Activated CD8-positive, alpha-beta T cell treated with anti-CD3 and anti-CD28 coated beads for 36 hours (primary cell): ENCODE measurements at regions not wholly inside any gene's neighbourhood (a gene's known extent, or its start where the extent isn't known, plus 50 kb on each side); places are given as distances from the start of the nearest gene placed in this dataset.

Source experiments
- ATAC-seq: fragments of 200-7000 bp; cut with Tn5 transposase; one replicate; pipeline ENCODE4 v1.10.0; 2021; ENCODE audit warnings: mild to moderate bottlenecking, moderate library complexity
- CTCF ChIA-PET: fragments of 350-600 bp; sonication (Branson Sonifier 250); formaldehyde crosslinking; loops from one replicate; lab custom pipeline; 2021; ENCODE audit warnings: antibody characterized with exemption; lab: Charles Lee
- POLR2A ChIA-PET: fragments of 350-600 bp; sonication (Branson Sonifier 250); formaldehyde crosslinking; loops from one replicate; lab custom pipeline; 2021; ENCODE audit warnings: antibody characterized with exemption; lab: Charles Lee
- DNase-seq: peaks from one replicate; pipeline ENCODE4 v3.0.0-alpha.2; 2020
- H3K27ac Mint-ChIP-seq: one replicate; pipeline ENCODE4 v1.8.0; 2021; ENCODE audit warnings: mild to moderate bottlenecking, mixed read lengths
- H3K27me3 Mint-ChIP-seq: one replicate; pipeline ENCODE4 v1.8.0; 2021; ENCODE audit warnings: mixed read lengths
- H3K36me3 Mint-ChIP-seq: one replicate; pipeline ENCODE4 v1.8.0; 2021; ENCODE audit warnings: low read depth, mixed read lengths
- H3K4me1 Mint-ChIP-seq: one replicate; pipeline ENCODE4 v1.8.0; 2021; ENCODE audit warnings: low read depth, mixed read lengths
- H3K4me3 Mint-ChIP-seq: one replicate; pipeline ENCODE4 v1.8.0; 2021; ENCODE audit warnings: mild to moderate bottlenecking, moderate library complexity, mixed read lengths
- H3K9me3 Mint-ChIP-seq: one replicate; pipeline ENCODE4 v1.8.0; 2021; ENCODE audit warnings: mixed read lengths
- CTCF ChIP-seq: fragments of 200-600 bp; IDR thresholded peaks from one replicate; pipeline ENCODE4 v1.8.0; 2022; ENCODE audit warnings: antibody characterized with exemption, mild to moderate bottlenecking
- intact Hi-C: fragments of 100-400 bp; cut with micrococcal nuclease; formaldehyde crosslinking; loops from one replicate; pipeline ENCODE4 v1.10.0; 2022

DNA sequence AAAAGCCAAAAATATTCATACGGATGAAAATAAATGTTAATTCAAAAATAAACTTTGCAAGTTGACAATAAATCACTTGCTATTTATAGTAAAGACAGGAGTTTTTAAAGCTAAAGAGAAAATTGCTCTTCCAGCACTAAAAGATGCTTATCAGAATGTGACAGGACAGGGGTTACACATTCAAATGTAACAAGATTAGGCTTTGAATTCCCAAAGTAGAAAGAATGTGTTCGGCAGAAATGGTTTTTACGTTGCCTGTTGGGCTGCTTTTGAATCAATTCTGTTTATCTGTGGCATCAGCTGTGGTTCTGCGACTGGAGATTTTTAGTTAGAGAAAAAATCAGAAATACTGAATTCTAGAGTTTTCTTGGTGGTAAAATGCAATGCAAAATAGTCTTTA lies 669.4 kb downstream of the CPS1 start:
- DNase-seq (no peak), ATAC-seq (no peak)
- intact Hi-C loops, result no loop called here
- no peak overlapping the region for H3K27ac Mint-ChIP-seq
- ChIA-PET POLR2A (no interaction called here), CTCF (no interaction called here)
- no peak for TF ChIP-seq CTCF
- H3K9me3 Mint-ChIP-seq, result peaks cover 2% of the 10 kb centered on the region
- H3K36me3 Mint-ChIP-seq, result no peaks in the 10 kb centered on the region
- H3K4me3 Mint-ChIP-seq, result no peak overlapping the region
- H3K4me1 Mint-ChIP-seq, result no peaks in the 10 kb centered on the region
- no peaks in the 10 kb centered on the region for H3K27me3 Mint-ChIP-seq

DNA sequence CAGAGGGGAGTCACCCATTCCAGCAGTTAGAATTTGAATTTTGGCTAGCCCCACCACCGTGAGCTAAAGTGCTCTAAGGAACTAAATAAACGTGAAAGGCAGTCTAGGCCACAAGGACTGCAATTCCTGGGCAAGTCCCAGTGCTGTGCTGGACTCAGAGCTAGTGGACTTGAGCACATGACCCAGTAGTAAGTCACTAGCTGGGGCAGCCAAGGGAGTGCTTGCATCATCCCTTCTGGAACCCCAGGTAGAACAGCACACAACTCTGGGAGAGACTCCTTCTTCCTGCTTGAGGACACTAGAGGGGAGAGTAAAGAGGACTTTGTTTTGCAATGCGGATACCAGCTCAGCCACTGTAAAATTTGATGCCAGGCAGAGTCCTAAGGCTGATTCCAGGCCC lies 672.2 kb downstream of the CPS1 start:
- no peak for ATAC-seq

DNA sequence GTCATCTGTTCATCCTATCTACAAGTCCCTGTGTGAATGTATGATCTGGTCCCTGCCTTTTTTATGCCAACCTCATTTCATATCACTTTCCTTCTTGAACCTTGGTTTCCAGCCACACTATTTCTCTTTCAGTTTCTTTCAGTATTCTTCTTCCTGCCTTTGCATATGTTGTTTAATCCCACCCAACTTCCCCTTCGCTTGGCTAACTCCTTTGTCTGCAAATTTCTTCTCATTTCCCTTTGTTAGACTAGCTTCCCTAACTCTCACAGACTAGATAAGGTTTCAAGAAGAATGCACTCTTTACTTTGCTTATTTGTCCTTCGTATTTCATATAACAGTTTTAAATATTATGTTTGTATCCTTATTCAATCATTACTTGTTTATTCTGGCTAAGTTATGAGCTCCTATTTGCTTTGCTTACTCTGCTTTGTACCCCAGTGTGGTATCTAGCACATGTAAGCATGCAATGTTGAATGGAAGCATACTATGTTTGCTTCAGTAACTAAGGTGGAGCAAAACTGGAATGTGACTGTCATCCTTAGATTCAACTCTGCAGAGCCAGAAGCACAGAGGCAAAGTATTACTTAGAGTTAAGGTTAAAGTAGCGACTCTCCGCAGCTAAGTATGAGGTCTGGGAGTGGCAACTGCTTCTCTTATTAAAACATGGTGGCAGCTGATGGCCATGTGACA lies 681.3 kb downstream of the CPS1 start:
- intact Hi-C loops, result no loop called here
- no peak overlapping the region for H3K27ac Mint-ChIP-seq
- POLR2A ChIA-PET, result no interaction called here
- H3K36me3 Mint-ChIP-seq, result no peaks in the 10 kb centered on the region
- TF ChIP-seq CTCF, result no peak
- no peak overlapping the region for H3K4me3 Mint-ChIP-seq
- no peaks in the 10 kb centered on the region for H3K4me1 Mint-ChIP-seq
- H3K27me3 Mint-ChIP-seq, result no peaks in the 10 kb centered on the region
- H3K9me3 Mint-ChIP-seq, result no peaks in the 10 kb centered on the region
- CTCF ChIA-PET, result no interaction called here
- no peak for ATAC-seq
- no peak for DNase-seq

More for the DNA sequence above, 672.2 kb downstream of the CPS1 start:
- CTCF ChIA-PET, result no interaction called here
- peaks cover 2% of the 10 kb centered on the region for H3K9me3 Mint-ChIP-seq
- no peak for TF ChIP-seq CTCF
- H3K4me3 Mint-ChIP-seq, result no peak overlapping the region
- intact Hi-C loops, result no loop called here
- H3K36me3 Mint-ChIP-seq, result no peaks in the 10 kb centered on the region
- H3K4me1 Mint-ChIP-seq, result no peaks in the 10 kb centered on the region
- no peaks in the 10 kb centered on the region for H3K27me3 Mint-ChIP-seq
- H3K27ac Mint-ChIP-seq, result no peak overlapping the region
- no peak for DNase-seq
- POLR2A ChIA-PET, result no interaction called here

GRCh38 chr2:211241891-211242290 lies 685.5 kb downstream of the CPS1 start:
- ChIA-PET CTCF (no interaction called here), POLR2A (no interaction called here)
- DNase-seq (no peak), ATAC-seq (no peak)
- H3K4me3 Mint-ChIP-seq, result no peak overlapping the region
- H3K9me3 Mint-ChIP-seq, result no peaks in the 10 kb centered on the region
- H3K4me1 Mint-ChIP-seq, result no peaks in the 10 kb centered on the region
- TF ChIP-seq CTCF, result no peak
- no peaks in the 10 kb centered on the region for H3K36me3 Mint-ChIP-seq
- no peaks in the 10 kb centered on the region for H3K27me3 Mint-ChIP-seq
- intact Hi-C loops, result no loop called here
- H3K27ac Mint-ChIP-seq, result no peak overlapping the region

GRCh38 chr2:211247751-211248150 lies 691.4 kb downstream of the CPS1 start:
- TF ChIP-seq CTCF, result no peak
- Mint-ChIP-seq H3K4me3 (no peak overlapping the region), H3K27me3 (no peaks in the 10 kb centered on the region), H3K9me3 (peaks cover 2% of the 10 kb centered on the region), H3K27ac (no peak overlapping the region), H3K36me3 (no peaks in the 10 kb centered on the region), H3K4me1 (no peaks in the 10 kb centered on the region)
- intact Hi-C loops, result no loop called here
- ATAC-seq (no peak), DNase-seq (no peak)
- POLR2A ChIA-PET, result no interaction called here
- CTCF ChIA-PET, result no interaction called here
